ENCODE measurements at regions not wholly inside any gene's neighbourhood (a gene's known extent, or its start where the extent isn't known, plus 50 kb on each side); places are given as distances from the start of the nearest gene placed in this dataset.

GRCh38 chr4:171049380-171049779, 763.8 kb upstream of the GALNTL6 start:
- TF ChIP-seq CTCF (IDR thresholded peaks at IDR 0.05): no peak
- no peak for TF ChIP-seq CEBPB (IDR thresholded peaks at IDR 0.05)
- TF ChIP-seq, protein P1, sequence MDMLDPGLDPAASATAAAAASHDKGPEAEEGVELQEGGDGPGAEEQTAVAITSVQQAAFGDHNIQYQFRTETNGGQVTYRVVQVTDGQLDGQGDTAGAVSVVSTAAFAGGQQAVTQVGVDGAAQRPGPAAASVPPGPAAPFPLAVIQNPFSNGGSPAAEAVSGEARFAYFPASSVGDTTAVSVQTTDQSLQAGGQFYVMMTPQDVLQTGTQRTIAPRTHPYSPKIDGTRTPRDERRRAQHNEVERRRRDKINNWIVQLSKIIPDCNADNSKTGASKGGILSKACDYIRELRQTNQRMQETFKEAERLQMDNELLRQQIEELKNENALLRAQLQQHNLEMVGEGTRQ (IDR thresholded peaks at IDR 0.05): no peak
- no peak for TF ChIP-seq REST (IDR thresholded peaks at IDR 0.05)
- TF ChIP-seq HDAC2 (IDR thresholded peaks at IDR 0.05): no peak
- TF ChIP-seq BCL3 (IDR thresholded peaks at IDR 0.05): no peak
- TF ChIP-seq, protein P2, sequence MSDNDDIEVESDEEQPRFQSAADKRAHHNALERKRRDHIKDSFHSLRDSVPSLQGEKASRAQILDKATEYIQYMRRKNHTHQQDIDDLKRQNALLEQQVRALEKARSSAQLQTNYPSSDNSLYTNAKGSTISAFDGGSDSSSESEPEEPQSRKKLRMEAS (IDR thresholded peaks at IDR 0.05): no peak
- TF ChIP-seq, protein P3, sequence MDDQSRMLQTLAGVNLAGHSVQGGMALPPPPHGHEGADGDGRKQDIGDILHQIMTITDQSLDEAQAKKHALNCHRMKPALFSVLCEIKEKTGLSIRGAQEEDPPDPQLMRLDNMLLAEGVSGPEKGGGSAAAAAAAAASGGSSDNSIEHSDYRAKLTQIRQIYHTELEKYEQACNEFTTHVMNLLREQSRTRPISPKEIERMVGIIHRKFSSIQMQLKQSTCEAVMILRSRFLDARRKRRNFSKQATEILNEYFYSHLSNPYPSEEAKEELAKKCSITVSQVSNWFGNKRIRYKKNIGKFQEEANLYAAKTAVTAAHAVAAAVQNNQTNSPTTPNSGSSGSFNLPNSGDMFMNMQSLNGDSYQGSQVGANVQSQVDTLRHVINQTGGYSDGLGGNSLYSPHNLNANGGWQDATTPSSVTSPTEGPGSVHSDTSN (IDR thresholded peaks at IDR 0.05): no peak

Data from A549 (cell line).